C4-2B (cell line): ENCODE measurements at regions not wholly inside any gene's neighbourhood (a gene's known extent, or its start where the extent isn't known, plus 50 kb on each side); places are given as distances from the start of the nearest gene placed in this dataset.

Experiments used
- CTCF ChIP-seq: fragments of 450-650 bp; conservative IDR thresholded peaks from 2 replicates; pipeline ENCODE4 v1.5.1; 2017; ENCODE audit warnings: mild to moderate bottlenecking
- ZFX ChIP-seq: fragments of 450-650 bp; IDR thresholded peaks from 2 replicates; pipeline ENCODE4 v1.6.1; 2017

GRCh38 chr12:30269496-30269895, 426.2 kb downstream of the IPO8 start:
- TF ChIP-seq CTCF: no peak
- TF ChIP-seq ZFX: no peak
